IPS-20b (cell line): ENCODE measurements at regions not wholly inside any gene's neighbourhood (a gene's known extent, or its start where the extent isn't known, plus 50 kb on each side); places are given as distances from the start of the nearest gene placed in this dataset.

Experiments
- H3K27ac ChIP-seq: one replicate; pipeline ENCODE4 v1.5.1; 2013; ENCODE audit warnings: low read length
- H3K27me3 ChIP-seq: 2 replicates; pipeline ENCODE4 v1.6.1; 2013; ENCODE audit warnings: mild to moderate bottlenecking, low read length, inconsistent platforms; ENCODE audit not compliant: insufficient read depth
- H3K36me3 ChIP-seq: 2 replicates; pipeline ENCODE4 v1.6.1; 2013; ENCODE audit warnings: low read depth, mild to moderate bottlenecking, inconsistent platforms, low read length, moderate library complexity; ENCODE audit not compliant: insufficient read depth
- H3K4me1 ChIP-seq: 2 replicates; pipeline ENCODE4 v1.6.1; 2013; ENCODE audit warnings: mild to moderate bottlenecking, control low read depth, inconsistent platforms, low read length, moderate library complexity; ENCODE audit not compliant: insufficient read depth
- H3K4me3 ChIP-seq: 2 replicates; pipeline ENCODE4 v1.5.1; 2013; ENCODE audit warnings: mild to moderate bottlenecking, low read length, inconsistent platforms
- H3K9ac ChIP-seq: 2 replicates; pipeline ENCODE4 v1.6.1; 2013; ENCODE audit warnings: low read depth, mild to moderate bottlenecking, inconsistent platforms, low read length, moderate library complexity
- H3K9me3 ChIP-seq: 2 replicates; pipeline ENCODE4 v1.6.1; 2013; ENCODE audit warnings: mild to moderate bottlenecking, low read depth, low read length, inconsistent platforms; ENCODE audit not compliant: insufficient read depth

GRCh38 chr15:70217226-70218160 lies 119.8 kb upstream of the TLE3 start:
- Histone ChIP-seq H3K36me3 (no peaks in the 10 kb centered on the region), H3K9me3 (no peaks in the 10 kb centered on the region), H3K4me3 (no peak overlapping the region), H3K27ac (no peak overlapping the region), H3K9ac (no peak overlapping the region), H3K4me1 (peaks cover 2% of the 10 kb centered on the region; the same call in 1 of the 2 replicates), H3K27me3 (no peaks in the 10 kb centered on the region)

GRCh38 chr15:70215951-70216350 lies 118.2 kb upstream of the TLE3 start:
- Histone ChIP-seq H3K36me3 (no peaks in the 10 kb centered on the region), H3K4me1 (peaks cover 2% of the 10 kb centered on the region; the same call in 1 of the 2 replicates), H3K9me3 (no peaks in the 10 kb centered on the region), H3K27ac (no peak overlapping the region), H3K4me3 (no peak overlapping the region), H3K9ac (no peak overlapping the region), H3K27me3 (no peaks in the 10 kb centered on the region)

GRCh38 chr15:70214941-70215635 lies 117.4 kb upstream of the TLE3 start:
- Histone ChIP-seq H3K27ac (no peak overlapping the region), H3K9me3 (no peaks in the 10 kb centered on the region), H3K4me3 (no peak overlapping the region), H3K27me3 (no peaks in the 10 kb centered on the region), H3K36me3 (no peaks in the 10 kb centered on the region), H3K4me1 (peaks cover 2% of the 10 kb centered on the region; the same call in 1 of the 2 replicates), H3K9ac (no peak overlapping the region)

- H3K27me3 ChIP-seq, result no peaks in the 10 kb centered on the region
Observed at GRCh38 chr15:70214276-70214675, 116.6 kb upstream of the TLE3 start.

GRCh38 chr15:70213794-70214193 lies 116.1 kb upstream of the TLE3 start:
- Histone ChIP-seq H3K4me3 (no peak overlapping the region), H3K4me1 (peaks cover 2% of the 10 kb centered on the region; the same call in 1 of the 2 replicates), H3K9me3 (no peaks in the 10 kb centered on the region), H3K9ac (no peak overlapping the region), H3K36me3 (no peaks in the 10 kb centered on the region), H3K27ac (no peak overlapping the region), H3K27me3 (no peaks in the 10 kb centered on the region)

More at GRCh38 chr15:70214276-70214675, 116.6 kb upstream of the TLE3 start:
- H3K9ac ChIP-seq, result no peak overlapping the region
- no peaks in the 10 kb centered on the region for H3K36me3 ChIP-seq
- H3K4me3 ChIP-seq, result no peak overlapping the region
- peaks cover 2% of the 10 kb centered on the region; the same call in 1 of the 2 replicates for H3K4me1 ChIP-seq
- no peaks in the 10 kb centered on the region for H3K9me3 ChIP-seq
- H3K27ac ChIP-seq, result no peak overlapping the region

- Histone ChIP-seq H3K27me3 (no peaks in the 10 kb centered on the region), H3K27ac (no peak overlapping the region), H3K4me3 (no peak overlapping the region), H3K9me3 (no peaks in the 10 kb centered on the region), H3K4me1 (peaks cover 2% of the 10 kb centered on the region; the same call in 1 of the 2 replicates), H3K9ac (no peak overlapping the region), H3K36me3 (no peaks in the 10 kb centered on the region)
Observed at GRCh38 chr15:70212963-70213315, 115.2 kb upstream of the TLE3 start.

- H3K9me3 ChIP-seq, result no peaks in the 10 kb centered on the region
- H3K27me3 ChIP-seq, result no peaks in the 10 kb centered on the region
- H3K4me1 ChIP-seq, result peaks cover 2% of the 10 kb centered on the region; the same call in 1 of the 2 replicates
- no peak overlapping the region for H3K4me3 ChIP-seq
- H3K36me3 ChIP-seq, result no peaks in the 10 kb centered on the region
- no peak overlapping the region for H3K27ac ChIP-seq
- H3K9ac ChIP-seq, result no peak overlapping the region
Observed at GRCh38 chr15:70212286-70212962, 114.7 kb upstream of the TLE3 start.

- H3K27me3 ChIP-seq, result no peaks in the 10 kb centered on the region
- peaks cover 2% of the 10 kb centered on the region; the same call in 1 of the 2 replicates for H3K4me1 ChIP-seq
- no peaks in the 10 kb centered on the region for H3K36me3 ChIP-seq
- H3K9me3 ChIP-seq, result no peaks in the 10 kb centered on the region
- no peak overlapping the region for H3K27ac ChIP-seq
- H3K4me3 ChIP-seq, result no peak overlapping the region
- no peak overlapping the region for H3K9ac ChIP-seq
Observed at GRCh38 chr15:70210528-70210927, 112.8 kb upstream of the TLE3 start.

GRCh38 chr15:70210076-70210475 lies 112.4 kb upstream of the TLE3 start:
- H3K27me3 ChIP-seq, result no peaks in the 10 kb centered on the region

GRCh38 chr15:70209499-70209898 lies 111.8 kb upstream of the TLE3 start:
- H3K27ac ChIP-seq, result no peak overlapping the region
- no peaks in the 10 kb centered on the region for H3K9me3 ChIP-seq

More at GRCh38 chr15:70210076-70210475, 112.4 kb upstream of the TLE3 start:
- H3K9ac ChIP-seq, result no peak overlapping the region
- peaks cover 2% of the 10 kb centered on the region; the same call in 1 of the 2 replicates for H3K4me1 ChIP-seq
- H3K36me3 ChIP-seq, result no peaks in the 10 kb centered on the region
- no peak overlapping the region for H3K27ac ChIP-seq
- no peak overlapping the region for H3K4me3 ChIP-seq
- no peaks in the 10 kb centered on the region for H3K9me3 ChIP-seq

GRCh38 chr15:70208332-70208731 lies 110.6 kb upstream of the TLE3 start:
- H3K27me3 ChIP-seq, result no peaks in the 10 kb centered on the region
- no peaks in the 10 kb centered on the region for H3K36me3 ChIP-seq
- H3K9ac ChIP-seq, result no peak overlapping the region
- no peak overlapping the region for H3K27ac ChIP-seq
- H3K9me3 ChIP-seq, result no peaks in the 10 kb centered on the region
- H3K4me1 ChIP-seq, result peaks cover 2% of the 10 kb centered on the region; the same call in 1 of the 2 replicates
- no peak overlapping the region for H3K4me3 ChIP-seq

More at GRCh38 chr15:70209499-70209898, 111.8 kb upstream of the TLE3 start:
- no peaks in the 10 kb centered on the region for H3K36me3 ChIP-seq
- peaks cover 2% of the 10 kb centered on the region; the same call in 1 of the 2 replicates for H3K4me1 ChIP-seq
- no peak overlapping the region for H3K9ac ChIP-seq
- no peaks in the 10 kb centered on the region for H3K27me3 ChIP-seq
- no peak overlapping the region for H3K4me3 ChIP-seq
